ENCODE measurements at regions not wholly inside any gene's neighbourhood (a gene's known extent, or its start where the extent isn't known, plus 50 kb on each side); places are given as distances from the start of the nearest gene placed in this dataset.

GRCh38 chr16:85429776-85430522 lies 183.2 kb upstream of the GSE1 start:
- no peaks in the 10 kb centered on the region for H3K79me2 ChIP-seq (ENCODE audit: insufficient read depth, low read length)
- H3K56ac ChIP-seq (ENCODE audit: insufficient read length, low read depth, low read length): no peak overlapping the region
- H3K9me3 ChIP-seq (ENCODE audit: control insufficient read depth, low read depth, low read length): no peaks in the 10 kb centered on the region
- H3T11ph ChIP-seq (ENCODE audit: low read length): no peak overlapping the region
- no peak overlapping the region for H2BK12ac ChIP-seq (ENCODE audit: insufficient read length, low read depth, low read length)
- H3K4ac ChIP-seq (ENCODE audit: low read depth, low read length): no peak overlapping the region
- Mint-ChIP-seq H3K9me3 (no peaks in the 10 kb centered on the region), H3K36me3 (ENCODE audit: insufficient read depth in 1 of 3, low read depth in 3 of 3) (no peaks in the 10 kb centered on the region), H3K4me3 (no peak overlapping the region), H3K27ac (no peak overlapping the region; a peak in 1 of 7 replicates), H3K27me3 (ENCODE audit: low read depth) (peaks cover 9% of the 10 kb centered on the region; the same call in 1 of the 2 replicates), H3K4me1 (peaks cover 6 to 20% of the 10 kb centered on the region in 2 experiments)
- no peak overlapping the region for H4K5ac ChIP-seq (ENCODE audit: insufficient read length, low read depth, low read length)
- no peaks in the 10 kb centered on the region for H4K20me1 ChIP-seq (ENCODE audit: control insufficient read depth, insufficient read depth, insufficient read length)
- H3K14ac ChIP-seq (ENCODE audit: insufficient read depth, low read length): no peak overlapping the region; the same call in 1 of the 2 replicates
- H3K27ac ChIP-seq (ENCODE audit: insufficient read length, low read depth, low read length): no peak overlapping the region
- H4K91ac ChIP-seq (ENCODE audit: insufficient read length, low read depth, low read length): no peak overlapping the region
- H3K27me3 ChIP-seq (ENCODE audit: insufficient read depth, low read length): no peaks in the 10 kb centered on the region
- no peak overlapping the region for H2BK20ac ChIP-seq (ENCODE audit: low read depth, low read length, poor library complexity, severe bottlenecking)
- no peaks in the 10 kb centered on the region for H3K4me1 ChIP-seq (ENCODE audit: insufficient read depth, low read length)
- no peak overlapping the region for H3K23ac ChIP-seq (ENCODE audit: insufficient read length, low read depth, low read length)
- TF ChIP-seq CTCF (conservative IDR thresholded peaks at IDR 0.05): no peak
- WGBS (ENCODE audit: extremely low coverage, insufficient read length, low lambda C conversion rate): no CpG with 5 or more reads among the region's 18 CpGs
- no peak overlapping the region for H2BK120ac ChIP-seq (ENCODE audit: low read depth, low read length, poor library complexity, severe bottlenecking)
- H3K9ac ChIP-seq (ENCODE audit: extremely low read depth, insufficient read length, low read length): no peak overlapping the region
- no peak overlapping the region for H3K18ac ChIP-seq (ENCODE audit: insufficient read length, low read depth, low read length)
- H4K8ac ChIP-seq (replicated peaks; ENCODE audit: insufficient read length, low read depth, low read length): no peak overlapping the region
- H3K23me2 ChIP-seq (ENCODE audit: insufficient read length, low read depth, low read length, poor library complexity, severe bottlenecking): no peaks in the 10 kb centered on the region
- no peak overlapping the region for H2BK5ac ChIP-seq (ENCODE audit: insufficient read length, low read length)
- H3K79me1 ChIP-seq (ENCODE audit: insufficient read depth, low read depth, low read length, poor library complexity, severe bottlenecking): no peaks in the 10 kb centered on the region
- no peak overlapping the region for H2AK5ac ChIP-seq (ENCODE audit: insufficient read length, low read length)
- H3K4me2 ChIP-seq (ENCODE audit: insufficient read depth, insufficient read length, low read length): no peak overlapping the region
- no peak overlapping the region for H2AFZ ChIP-seq (ENCODE audit: low read length)
- no peak overlapping the region for H2BK15ac ChIP-seq (ENCODE audit: low read depth, low read length)
- no peak for DNase-seq

Data from H9 (cell line).